ENCODE measurements at regions not wholly inside any gene's neighbourhood (a gene's known extent, or its start where the extent isn't known, plus 50 kb on each side); places are given as distances from the start of the nearest gene placed in this dataset.
"Not testable (repeated sequence)": the region's sequence is repeated elsewhere in the genome, so short reads cannot be mapped to it uniquely, and the experiment has no call there.

DNA sequence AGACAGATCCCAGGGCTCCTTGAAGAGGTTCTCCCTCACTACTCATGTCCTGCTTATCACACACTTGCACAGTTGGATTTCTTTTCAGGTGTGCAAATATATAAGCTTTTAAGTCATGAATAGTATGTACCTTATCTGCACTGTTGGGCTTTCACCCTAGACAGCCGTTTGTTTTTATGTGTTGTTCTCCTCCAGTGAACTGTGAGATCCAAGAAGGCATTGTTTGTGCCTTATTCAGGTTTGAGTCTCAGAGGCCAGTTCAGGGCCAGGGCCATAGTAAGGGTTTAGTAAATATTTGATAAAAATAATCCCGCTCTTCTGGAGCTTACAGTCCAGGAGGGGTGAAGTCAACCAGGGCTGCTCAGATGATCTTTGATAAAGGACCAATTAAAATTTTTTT is 480.0 kb downstream of the TMEM38B start:
- Histone ChIP-seq H3K4me1 (ENCODE audit: low read depth, poor library complexity, severe bottlenecking) (no peaks in the 10 kb centered on the region), H4K20me1 (ENCODE audit: insufficient read depth) (no peaks in the 10 kb centered on the region), H3K27ac (no peak overlapping the region), H3K9ac (no peak overlapping the region), H2AFZ (ENCODE audit: low read depth) (no peak overlapping the region), H3K27me3 (ENCODE audit: insufficient read depth, low read depth) (no peaks in the 10 kb centered on the region), H3K36me3 (ENCODE audit: insufficient read depth) (no peaks in the 10 kb centered on the region), H3K4me3 (IDR thresholded peaks at IDR 0.05; ENCODE audit: insufficient read depth, low read depth, low read length) (no peak overlapping the region), H3K79me2 (ENCODE audit: insufficient read depth, low read depth) (no peaks in the 10 kb centered on the region), H3K4me2 (no peak overlapping the region)
- TF ChIP-seq, protein P1, sequence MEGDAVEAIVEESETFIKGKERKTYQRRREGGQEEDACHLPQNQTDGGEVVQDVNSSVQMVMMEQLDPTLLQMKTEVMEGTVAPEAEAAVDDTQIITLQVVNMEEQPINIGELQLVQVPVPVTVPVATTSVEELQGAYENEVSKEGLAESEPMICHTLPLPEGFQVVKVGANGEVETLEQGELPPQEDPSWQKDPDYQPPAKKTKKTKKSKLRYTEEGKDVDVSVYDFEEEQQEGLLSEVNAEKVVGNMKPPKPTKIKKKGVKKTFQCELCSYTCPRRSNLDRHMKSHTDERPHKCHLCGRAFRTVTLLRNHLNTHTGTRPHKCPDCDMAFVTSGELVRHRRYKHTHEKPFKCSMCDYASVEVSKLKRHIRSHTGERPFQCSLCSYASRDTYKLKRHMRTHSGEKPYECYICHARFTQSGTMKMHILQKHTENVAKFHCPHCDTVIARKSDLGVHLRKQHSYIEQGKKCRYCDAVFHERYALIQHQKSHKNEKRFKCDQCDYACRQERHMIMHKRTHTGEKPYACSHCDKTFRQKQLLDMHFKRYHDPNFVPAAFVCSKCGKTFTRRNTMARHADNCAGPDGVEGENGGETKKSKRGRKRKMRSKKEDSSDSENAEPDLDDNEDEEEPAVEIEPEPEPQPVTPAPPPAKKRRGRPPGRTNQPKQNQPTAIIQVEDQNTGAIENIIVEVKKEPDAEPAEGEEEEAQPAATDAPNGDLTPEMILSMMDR (conservative IDR thresholded peaks at IDR 0.05; ENCODE audit: low read depth, low read length): no peak

DNA sequence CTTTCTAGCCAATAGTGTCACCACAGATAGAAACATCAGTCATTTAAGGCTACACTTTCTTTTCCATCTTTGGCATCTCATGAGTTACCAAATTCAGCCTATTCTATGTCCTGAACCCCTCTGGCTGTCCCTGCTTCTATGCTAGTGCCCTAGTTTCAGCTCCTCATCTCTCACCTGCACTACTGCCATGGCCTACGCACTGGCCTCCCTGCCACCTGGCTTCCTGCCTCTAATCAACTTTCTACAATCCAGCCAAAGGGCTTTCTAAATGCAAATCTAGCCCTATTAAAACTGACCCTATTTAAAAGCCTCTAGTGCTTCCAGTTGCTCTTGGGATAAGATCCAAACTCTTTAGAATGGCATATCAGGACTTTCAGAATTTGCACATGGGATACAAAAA is 482.9 kb downstream of the TMEM38B start:
- H3K27ac ChIP-seq: no peak overlapping the region
- no peaks in the 10 kb centered on the region for H3K36me3 ChIP-seq (ENCODE audit: insufficient read depth)
- TF ChIP-seq, protein P1 (conservative IDR thresholded peaks at IDR 0.05; ENCODE audit: low read depth, low read length): no peak
- no peak overlapping the region for H3K4me2 ChIP-seq
- no peaks in the 10 kb centered on the region for H3K4me1 ChIP-seq (ENCODE audit: low read depth, poor library complexity, severe bottlenecking)
- no peak overlapping the region for H2AFZ ChIP-seq (ENCODE audit: low read depth)
- no peaks in the 10 kb centered on the region for H4K20me1 ChIP-seq (ENCODE audit: insufficient read depth)
- H3K79me2 ChIP-seq (ENCODE audit: insufficient read depth, low read depth): no peaks in the 10 kb centered on the region
- no peak overlapping the region for H3K9ac ChIP-seq
- no peaks in the 10 kb centered on the region for H3K27me3 ChIP-seq (ENCODE audit: insufficient read depth, low read depth)
- H3K4me3 ChIP-seq (IDR thresholded peaks at IDR 0.05; ENCODE audit: insufficient read depth, low read depth, low read length): no peak overlapping the region

DNA sequence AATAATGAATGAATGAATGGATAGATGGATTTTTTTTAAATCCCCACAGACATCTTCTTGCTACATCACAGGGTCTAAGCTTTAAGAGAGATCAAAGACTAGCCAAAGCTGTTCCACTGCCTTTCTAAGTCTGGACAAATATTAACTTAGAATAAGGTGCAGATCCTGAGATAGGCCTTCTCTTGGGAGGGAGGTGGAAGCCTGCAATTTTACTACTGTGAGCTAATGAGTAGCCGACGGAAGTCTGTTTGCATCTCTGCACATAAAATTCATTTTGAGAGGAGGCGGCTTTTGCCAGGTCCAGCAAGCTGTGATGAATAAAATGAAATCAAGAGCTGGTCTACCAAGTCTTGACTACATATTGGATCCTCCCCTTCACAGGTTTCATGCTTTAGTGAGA is 484.9 kb downstream of the TMEM38B start:
- no peak overlapping the region for H3K9ac ChIP-seq
- TF ChIP-seq, protein P1 (conservative IDR thresholded peaks at IDR 0.05; ENCODE audit: low read depth, low read length): no peak
- no peaks in the 10 kb centered on the region for H3K36me3 ChIP-seq (ENCODE audit: insufficient read depth)
- H3K27ac ChIP-seq: no peak overlapping the region
- H3K4me1 ChIP-seq (ENCODE audit: low read depth, poor library complexity, severe bottlenecking): no peaks in the 10 kb centered on the region
- H2AFZ ChIP-seq (ENCODE audit: low read depth): no peak overlapping the region
- H4K20me1 ChIP-seq (ENCODE audit: insufficient read depth): no peaks in the 10 kb centered on the region
- H3K79me2 ChIP-seq (ENCODE audit: insufficient read depth, low read depth): no peaks in the 10 kb centered on the region
- H3K27me3 ChIP-seq (ENCODE audit: insufficient read depth, low read depth): no peaks in the 10 kb centered on the region
- no peak overlapping the region for H3K4me2 ChIP-seq
- H3K4me3 ChIP-seq (IDR thresholded peaks at IDR 0.05; ENCODE audit: insufficient read depth, low read depth, low read length): no peak overlapping the region

DNA sequence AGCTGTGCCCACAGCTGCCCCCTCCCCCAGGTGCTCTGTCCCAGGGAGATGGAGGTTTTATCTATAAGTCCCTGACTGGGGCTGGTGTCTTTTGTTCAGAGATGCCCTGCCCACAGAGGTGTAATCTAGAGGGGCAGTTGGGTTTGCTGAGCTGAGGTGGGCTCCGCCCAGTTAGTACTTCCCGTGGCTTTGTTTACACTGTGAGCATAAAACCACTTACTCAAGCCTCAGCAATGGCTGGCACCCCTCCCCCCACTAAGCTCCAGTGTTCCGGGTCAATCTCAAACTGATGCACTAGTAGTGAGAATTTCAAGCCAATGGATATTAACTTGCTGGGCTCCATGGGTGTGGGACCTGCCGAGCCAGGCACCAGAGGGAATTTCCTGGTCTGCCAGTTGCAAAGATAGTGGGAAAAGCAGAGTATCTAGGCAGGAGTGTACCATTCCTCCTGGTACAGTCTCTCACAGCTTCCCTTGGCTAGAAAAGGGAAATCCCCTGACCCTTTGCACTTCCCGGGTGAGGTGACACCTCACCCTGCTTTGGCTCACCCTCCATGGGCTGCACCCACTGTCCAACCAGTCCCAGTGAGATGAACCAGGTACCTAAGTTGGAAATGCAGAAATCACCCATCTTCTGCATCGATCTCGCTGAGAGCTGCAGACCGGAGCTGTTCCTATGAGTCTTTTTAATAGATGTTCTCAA is 509.6 kb downstream of the TMEM38B start:
- H3K9ac ChIP-seq; H3K4me3 ChIP-seq (IDR thresholded peaks at IDR 0.05; ENCODE audit: insufficient read depth, low read depth, low read length); H4K20me1 ChIP-seq (ENCODE audit: insufficient read depth); H3K4me1 ChIP-seq (ENCODE audit: low read depth, poor library complexity, severe bottlenecking); H3K36me3 ChIP-seq (ENCODE audit: insufficient read depth); H2AFZ ChIP-seq (ENCODE audit: low read depth); H3K79me2 ChIP-seq (ENCODE audit: insufficient read depth, low read depth); H3K4me2 ChIP-seq; H3K27ac ChIP-seq; H3K27me3 ChIP-seq (ENCODE audit: insufficient read depth, low read depth): not testable (repeated sequence)

DNA sequence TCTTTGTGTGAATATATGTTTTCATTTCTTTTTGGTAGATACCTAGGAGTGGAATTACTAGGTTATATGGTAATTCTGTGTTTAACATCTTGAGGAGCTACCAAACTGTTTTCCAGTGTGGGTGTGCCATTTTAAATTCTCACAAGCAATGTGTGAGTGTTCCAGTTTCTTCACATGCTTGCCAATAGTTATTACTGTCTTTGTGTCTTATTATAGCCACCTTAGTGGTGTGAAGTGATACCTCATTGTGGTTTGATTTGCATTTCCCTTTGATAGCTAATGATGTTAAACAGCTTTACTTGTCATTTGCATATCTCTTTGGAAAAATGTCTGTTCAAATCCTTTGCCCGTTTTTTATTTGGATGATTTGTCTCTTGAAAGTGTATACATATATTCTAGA is 513.0 kb downstream of the TMEM38B start:
- peaks cover 5% of the 10 kb centered on the region for H3K4me1 ChIP-seq (ENCODE audit: low read depth, poor library complexity, severe bottlenecking)
- H3K79me2 ChIP-seq (ENCODE audit: insufficient read depth, low read depth): no peaks in the 10 kb centered on the region
- H3K36me3 ChIP-seq (ENCODE audit: insufficient read depth): no peaks in the 10 kb centered on the region
- H3K4me2 ChIP-seq: no peak overlapping the region
- TF ChIP-seq, protein P1 (conservative IDR thresholded peaks at IDR 0.05; ENCODE audit: low read depth, low read length): no peak
- H4K20me1 ChIP-seq (ENCODE audit: insufficient read depth): no peaks in the 10 kb centered on the region
- no peak overlapping the region for H3K27ac ChIP-seq
- no peak overlapping the region for H2AFZ ChIP-seq (ENCODE audit: low read depth)
- no peaks in the 10 kb centered on the region for H3K27me3 ChIP-seq (ENCODE audit: insufficient read depth, low read depth)
- H3K4me3 ChIP-seq (IDR thresholded peaks at IDR 0.05; ENCODE audit: insufficient read depth, low read depth, low read length): no peak overlapping the region
- no peak overlapping the region for H3K9ac ChIP-seq

Measured in KMS-11 (cell line).